Keratinocyte (primary cell): ENCODE measurements at regions not wholly inside any gene's neighbourhood (a gene's known extent, or its start where the extent isn't known, plus 50 kb on each side); places are given as distances from the start of the nearest gene placed in this dataset.

Source experiments
- DNase-seq: peaks from one replicate; pipeline ENCODE4 v3.0.0-alpha.2; 2011; ENCODE audit warnings: low read depth, missing footprints, low spot score
- FAIRE-seq: peaks from 2 replicates; lab custom pipeline; 2011; peaks lifted over from hg19 to GRCh38; lab: Jason Lieb, UNC
- H2AFZ ChIP-seq: 2 replicates; pipeline ENCODE4 v1.6.0; 2012; ENCODE audit warnings: low read length, control low read depth, inconsistent platforms; ENCODE audit not compliant: control insufficient read depth
- H3K27ac ChIP-seq: 2 replicates; pipeline ENCODE4 v1.5.1; 2011; ENCODE audit warnings: low read length; ENCODE audit not compliant: control insufficient read depth, insufficient read depth
- H3K27me3 ChIP-seq: 3 replicates; pipeline ENCODE4 v1.6.0; 2011; ENCODE audit warnings: low read length; ENCODE audit not compliant: control insufficient read depth, insufficient read depth; ENCODE audit errors: extremely low read depth
- H3K36me3 ChIP-seq, 2 experiments: 2 replicates in 1 of 2; 3 replicates in 1 of 2; pipeline ENCODE4 v1.5.1; 2011; ENCODE audit warnings: low read length in 2 of 2, mild to moderate bottlenecking in 1 of 2; ENCODE audit not compliant: control insufficient read depth in 2 of 2, insufficient read depth in 2 of 2; ENCODE audit errors: extremely low read depth in 1 of 2
- H3K4me1 ChIP-seq: 3 replicates; pipeline ENCODE4 v1.5.1; 2011; ENCODE audit warnings: low read length; ENCODE audit not compliant: control insufficient read depth, insufficient read depth; ENCODE audit errors: extremely low read depth
- H3K4me2 ChIP-seq: 3 replicates; pipeline ENCODE4 v1.6.0; 2011; ENCODE audit warnings: low read depth, low read length; ENCODE audit not compliant: control insufficient read depth, insufficient read depth; ENCODE audit errors: extremely low read depth
- H3K4me3 ChIP-seq, 3 experiments: fragments of 200-600 bp in 1 of 3; sonication (generic) in 1 of 3; 2 replicates in 2 of 3; 3 replicates in 1 of 3; pipeline ENCODE4 v1.5.1; 2011 to 2016; ENCODE audit warnings: low read length in 3 of 3, mild to moderate bottlenecking in 3 of 3, control low read depth in 2 of 3, inconsistent platforms in 1 of 3, low read depth in 1 of 3, mixed read lengths in 1 of 3, mixed run types in 1 of 3, moderate library complexity in 1 of 3; ENCODE audit not compliant: control insufficient read depth in 2 of 3, insufficient read depth in 2 of 3; ENCODE audit errors: extremely low read depth in 1 of 3
- H3K79me2 ChIP-seq: 2 replicates; pipeline ENCODE4 v1.6.0; 2012; ENCODE audit warnings: low read length; ENCODE audit not compliant: control insufficient read depth, insufficient read depth
- H3K9ac ChIP-seq: 3 replicates; pipeline ENCODE4 v1.6.0; 2011; ENCODE audit warnings: low read length; ENCODE audit not compliant: control insufficient read depth, insufficient read depth; ENCODE audit errors: extremely low read depth
- H3K9me1 ChIP-seq: 3 replicates; pipeline ENCODE4 v1.6.0; 2011; ENCODE audit warnings: low read length; ENCODE audit not compliant: control insufficient read depth, insufficient read depth; ENCODE audit errors: extremely low read depth
- H3K9me3 ChIP-seq: 2 replicates; pipeline ENCODE4 v1.5.1; 2012; ENCODE audit warnings: low read depth, low read length; ENCODE audit not compliant: control insufficient read depth
- H4K20me1 ChIP-seq: 3 replicates; pipeline ENCODE4 v1.6.0; 2011; ENCODE audit warnings: low read length; ENCODE audit not compliant: control insufficient read depth, insufficient read depth; ENCODE audit errors: extremely low read depth
- CTCF ChIP-seq, 3 experiments: IDR thresholded peaks in 1 of 3; conservative IDR thresholded peaks in 1 of 3; optimal IDR thresholded peaks in 1 of 3; 2 replicates in 2 of 3; 3 replicates in 1 of 3; pipeline versions ENCODE3 to v1.5.1; 2011; ENCODE audit warnings: low read length in 3 of 3, mild to moderate bottlenecking in 3 of 3, moderate library complexity in 2 of 3, control low read depth in 1 of 3, inconsistent platforms in 1 of 3; ENCODE audit not compliant: insufficient read depth in 2 of 3; ENCODE audit errors: extremely low read depth in 1 of 3
- EZH2 ChIP-seq: IDR thresholded peaks from one replicate; pipeline ENCODE4 v1.6.1; 2012; ENCODE audit warnings: inconsistent platforms, mild to moderate bottlenecking, low read length, moderate library complexity
- dilution Hi-C: fragments of 300-500 bp; cut with MboI; formaldehyde crosslinking; loops from one replicate; pipeline ENCODE4 v1.7.0; 2020; ENCODE audit warnings: low sequenced_read_pairs; ENCODE audit not compliant: extremely low pct_ligation_motif_present

GRCh38 chr21:35406635-35407034 lies 357.5 kb upstream of the RUNX1 start:
- H3K9ac ChIP-seq: no peak overlapping the region
- no peaks in the 10 kb centered on the region for H3K36me3 ChIP-seq
- no peaks in the 10 kb centered on the region for H4K20me1 ChIP-seq
- H3K4me3 ChIP-seq: no peak overlapping the region
- no peak for FAIRE-seq
- no peaks in the 10 kb centered on the region for H3K4me1 ChIP-seq
- no peaks in the 10 kb centered on the region for H3K27me3 ChIP-seq
- no peaks in the 10 kb centered on the region for H3K9me3 ChIP-seq
- H3K4me2 ChIP-seq: no peak overlapping the region
- DNase-seq: no peak
- no peak for TF ChIP-seq EZH2
- no peak for TF ChIP-seq CTCF (optimal IDR thresholded peaks at IDR 0.05 in 1 of 3, IDR thresholded peaks at IDR 0.05 in 1 of 3, conservative IDR thresholded peaks at IDR 0.05 in 1 of 3; ENCODE audit: extremely low read depth in 1 of 3, insufficient read depth in 2 of 3, low read length in 3 of 3)
- dilution Hi-C loops: no loop called here
- H3K27ac ChIP-seq: no peak overlapping the region
- no peak overlapping the region for H2AFZ ChIP-seq
- H3K79me2 ChIP-seq: no peaks in the 10 kb centered on the region
- H3K9me1 ChIP-seq: no peaks in the 10 kb centered on the region

GRCh38 chr21:35405981-35406380 lies 356.9 kb upstream of the RUNX1 start:
- Histone ChIP-seq H3K4me1 (no peaks in the 10 kb centered on the region), H3K9ac (no peak overlapping the region), H2AFZ (no peak overlapping the region), H3K9me1 (no peaks in the 10 kb centered on the region), H3K9me3 (no peaks in the 10 kb centered on the region), H3K79me2 (no peaks in the 10 kb centered on the region), H3K4me2 (no peak overlapping the region), H3K36me3 (no peaks in the 10 kb centered on the region), H4K20me1 (no peaks in the 10 kb centered on the region), H3K4me3 (no peak overlapping the region), H3K27me3 (no peaks in the 10 kb centered on the region), H3K27ac (no peak overlapping the region)
- dilution Hi-C loops: no loop called here
- no peak for FAIRE-seq
- no peak for DNase-seq
- TF ChIP-seq CTCF (optimal IDR thresholded peaks at IDR 0.05 in 1 of 3, IDR thresholded peaks at IDR 0.05 in 1 of 3, conservative IDR thresholded peaks at IDR 0.05 in 1 of 3; ENCODE audit: extremely low read depth in 1 of 3, insufficient read depth in 2 of 3, low read length in 3 of 3) (no peak), EZH2 (no peak)
